NB4 (cell line): ENCODE measurements at regions not wholly inside any gene's neighbourhood (a gene's known extent, or its start where the extent isn't known, plus 50 kb on each side); places are given as distances from the start of the nearest gene placed in this dataset.
"Not testable (repeated sequence)": the region's sequence is repeated elsewhere in the genome, so short reads cannot be mapped to it uniquely, and the experiment has no call there.

ENCODE experiments used
- DNase-seq: peaks from one replicate; pipeline ENCODE4 v3.0.0; 2010; ENCODE audit warnings: low read depth
- H3K4me3 ChIP-seq: one replicate; pipeline ENCODE4 v1.5.1; 2011; ENCODE audit warnings: mild to moderate bottlenecking, low read depth, low read length, moderate library complexity
- CTCF ChIP-seq: IDR thresholded peaks from one replicate; pipeline ENCODE4 v1.5.1; 2012; ENCODE audit warnings: low read depth, low read length
- MYC ChIP-seq: IDR thresholded peaks from 2 replicates; pipeline ENCODE4 v1.6.1; 2011; ENCODE audit warnings: low read depth, low read length
- POLR2A ChIP-seq: IDR thresholded peaks from 2 replicates; pipeline ENCODE4 v1.6.1; 2011; ENCODE audit warnings: mild to moderate bottlenecking; ENCODE audit not compliant: insufficient read length; ENCODE audit errors: extremely low read depth
- TF ChIP-seq, protein P1 (sequence below): IDR thresholded peaks from 2 replicates; pipeline ENCODE4 v1.6.1; 2011; ENCODE audit warnings: low read depth, low read length

DNA sequence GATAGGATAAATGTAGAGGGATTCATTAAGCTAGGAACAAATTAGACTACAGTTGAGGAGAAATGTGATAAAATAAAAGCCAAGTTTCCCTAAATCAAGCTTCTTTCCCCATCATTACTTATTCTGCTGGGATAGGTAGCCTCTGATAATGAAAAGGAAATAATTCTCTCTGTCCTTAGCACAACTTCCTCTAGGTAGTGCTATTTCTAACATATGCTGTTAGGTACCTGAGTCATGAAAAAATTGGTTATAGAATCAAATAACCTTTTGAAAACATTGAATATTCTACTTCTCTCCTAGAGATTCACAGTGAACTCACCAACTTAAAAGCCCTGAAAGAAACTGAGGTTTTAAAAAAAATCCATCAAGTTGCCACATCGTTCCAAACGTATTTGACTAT is 1793.1 kb downstream of the EFNA5 start:
- no peak for DNase-seq
- H3K4me3 ChIP-seq, result no peak overlapping the region
- TF ChIP-seq CTCF, result no peak
- TF ChIP-seq POLR2A, result no peak
- TF ChIP-seq, protein P1, sequence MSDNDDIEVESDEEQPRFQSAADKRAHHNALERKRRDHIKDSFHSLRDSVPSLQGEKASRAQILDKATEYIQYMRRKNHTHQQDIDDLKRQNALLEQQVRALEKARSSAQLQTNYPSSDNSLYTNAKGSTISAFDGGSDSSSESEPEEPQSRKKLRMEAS, result no peak
- no peak for TF ChIP-seq MYC

- H3K4me3 ChIP-seq, result no peak overlapping the region
- DNase-seq, result no peak
- TF ChIP-seq, protein P1, result no peak
Measured at GRCh38 chr5:105874316-105874715, 1796.4 kb downstream of the EFNA5 start.

DNA sequence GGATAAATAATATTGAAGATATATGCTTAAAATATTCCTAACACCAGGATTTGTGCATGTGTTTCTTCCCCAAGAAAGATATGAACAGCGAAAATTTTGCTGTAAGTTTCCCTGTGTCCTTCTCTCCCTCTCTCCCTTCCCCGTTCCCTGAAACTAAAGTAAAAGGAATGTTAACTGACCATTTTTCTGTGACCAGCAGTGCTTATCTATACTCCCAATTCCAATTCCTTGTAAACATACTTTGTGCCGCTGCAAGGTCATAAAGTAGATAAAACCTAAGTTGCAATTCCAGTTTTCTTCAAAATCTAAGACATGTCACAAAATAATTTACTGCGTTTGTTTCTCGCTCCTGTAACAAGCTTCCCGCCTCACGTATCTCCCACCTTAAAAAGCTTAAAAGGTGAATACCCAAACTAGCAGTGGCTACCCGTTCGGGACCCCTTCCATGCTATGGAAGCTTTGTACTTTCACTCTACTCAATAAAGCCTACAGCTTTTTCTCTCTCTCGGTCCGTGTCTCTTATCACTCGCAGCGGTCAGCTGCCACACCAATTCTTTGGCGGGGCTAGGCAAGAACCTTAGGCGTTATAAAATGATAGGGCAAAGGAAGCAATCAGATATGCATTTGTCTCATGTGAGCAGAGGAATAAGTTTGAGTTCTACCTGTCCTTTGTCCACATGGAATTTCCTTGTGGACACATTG is 1798.0 kb downstream of the EFNA5 start:
- no peak for DNase-seq
- TF ChIP-seq, protein P1, result no peak
- TF ChIP-seq MYC, result no peak
- no peak for TF ChIP-seq POLR2A
- no peak for TF ChIP-seq CTCF
- H3K4me3 ChIP-seq, result no peak overlapping the region

DNA sequence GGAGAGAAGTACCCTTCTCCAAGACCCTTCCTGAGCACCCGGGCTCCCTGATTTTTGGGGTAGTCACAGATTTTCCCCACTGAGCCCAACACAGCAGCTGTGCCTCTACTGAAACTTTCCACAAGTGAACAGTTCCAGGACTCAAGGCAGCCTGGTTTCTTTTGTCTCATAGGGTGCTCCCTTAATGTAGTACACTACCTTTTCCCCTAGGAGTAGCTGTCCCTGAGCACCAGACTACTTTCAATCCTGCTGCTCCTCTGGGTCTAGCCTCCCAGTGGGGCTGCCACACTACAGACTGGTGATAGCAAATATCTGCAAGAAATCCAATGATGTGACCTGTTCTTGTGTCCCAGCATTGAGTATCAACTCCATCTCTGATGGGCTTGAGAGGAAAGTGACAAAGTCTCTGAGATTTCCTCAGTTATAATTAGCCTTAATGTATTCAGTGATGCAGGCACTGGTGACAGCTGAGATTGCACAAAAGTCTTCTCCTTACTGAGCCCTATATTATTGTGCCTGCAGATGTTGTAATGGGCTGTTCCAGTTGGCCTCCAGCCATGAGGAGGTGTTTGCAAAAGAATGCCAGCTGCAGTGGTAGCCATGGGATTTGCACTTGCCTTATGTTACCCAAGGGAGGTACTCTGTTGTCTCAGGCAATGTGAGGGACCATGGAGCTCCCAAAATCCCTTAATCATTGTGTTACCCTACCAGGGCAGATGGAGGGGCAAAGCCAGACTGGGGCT is 1802.5 kb downstream of the EFNA5 start:
- DNase-seq, result no peak
- TF ChIP-seq, protein P1, result no peak
- TF ChIP-seq POLR2A (no peak), CTCF (no peak), MYC (no peak)
- H3K4me3 ChIP-seq, result no peak overlapping the region

DNA sequence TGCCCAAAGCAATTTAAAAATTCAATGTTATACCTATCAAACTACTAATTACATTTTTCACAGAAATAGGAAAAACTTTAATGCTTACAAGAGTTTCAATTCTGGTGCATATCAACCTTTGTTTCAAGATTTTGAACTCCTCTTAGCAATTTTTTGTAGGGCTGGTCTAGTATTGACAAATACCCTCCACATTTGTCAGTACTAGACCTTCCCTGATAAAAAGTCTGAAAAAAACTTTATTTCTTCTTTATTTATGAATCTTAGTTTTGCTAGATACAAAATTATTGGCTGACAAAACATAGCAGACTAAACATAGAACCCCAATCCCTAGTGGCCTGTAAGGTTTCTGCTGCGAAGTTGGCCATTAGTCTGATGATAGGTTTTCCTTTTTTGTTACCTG is 1804.9 kb downstream of the EFNA5 start:
- H3K4me3 ChIP-seq, result no peak overlapping the region
- no peak for DNase-seq
- no peak for TF ChIP-seq MYC
- TF ChIP-seq, protein P1, result no peak
- no peak for TF ChIP-seq CTCF
- TF ChIP-seq POLR2A, result no peak

- DNase-seq, H3K4me3 ChIP-seq: not testable (repeated sequence)
Measured at GRCh38 chr5:105859350-105859749, 1811.4 kb downstream of the EFNA5 start.
